Liver (tissue), 3 donors: ENCODE measurements at regions not wholly inside any gene's neighbourhood (a gene's known extent, or its start where the extent isn't known, plus 50 kb on each side); places are given as distances from the start of the nearest gene placed in this dataset.

Source experiments
- EGR1 ChIP-seq, 2 donors: IDR thresholded peaks; 2 replicates each; pipeline ENCODE4 v1.6.1; 2016 to 2018; ENCODE audit warnings: antibody characterized with exemption in 2 of 2, low read depth in 2 of 2
- HNF4G ChIP-seq: IDR thresholded peaks from 2 replicates; pipeline ENCODE4 v1.6.1; 2016; ENCODE audit warnings: antibody characterized with exemption
- RAD21 ChIP-seq, 2 donors: IDR thresholded peaks; 2 replicates each; pipeline ENCODE4 v1.6.1; 2016; ENCODE audit warnings: antibody characterized with exemption in 2 of 2, mild to moderate bottlenecking in 2 of 2
- RXRA ChIP-seq, 2 donors: IDR thresholded peaks; 2 replicates each; pipeline ENCODE4 v1.6.1; 2017 to 2018; ENCODE audit warnings: antibody characterized with exemption in 2 of 2, mild to moderate bottlenecking in 1 of 2
- SP1 ChIP-seq: IDR thresholded peaks from 2 replicates; pipeline ENCODE4 v1.6.1; 2018; ENCODE audit warnings: antibody characterized with exemption, mild to moderate bottlenecking
- YY1 ChIP-seq: IDR thresholded peaks from 2 replicates; pipeline ENCODE4 v1.6.1; 2016; ENCODE audit warnings: antibody characterized with exemption, mild to moderate bottlenecking
- TF ChIP-seq, protein P1 (sequence below): fragments of 150-350 bp; IDR thresholded peaks from 2 replicates; pipeline ENCODE4 v1.5.1; 2017; ENCODE audit warnings: improper control_type of control experiment, low read depth, low read length; ENCODE audit not compliant: missing input control
- donor health status: healthy.
- donor health status: healthy.

DNA sequence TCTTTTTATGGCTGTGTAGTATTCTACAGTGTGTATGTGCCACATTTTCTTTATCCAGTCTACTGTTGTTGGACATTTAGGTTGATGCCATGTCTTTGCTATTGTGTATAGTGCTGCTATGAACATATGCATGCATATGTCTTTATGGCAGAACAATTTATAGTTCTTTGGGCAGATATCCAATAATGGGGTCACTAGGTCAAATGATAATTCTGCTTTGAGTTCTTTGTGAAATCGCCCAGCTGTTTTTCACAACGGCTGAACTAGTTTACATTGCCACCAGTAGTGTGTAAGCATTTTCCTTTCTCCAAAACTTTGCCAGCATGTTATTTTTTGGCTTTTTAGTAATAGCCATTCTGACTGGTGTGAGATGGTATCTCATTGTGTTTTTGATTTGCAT lies 214.8 kb upstream of the TMEM229A start:
- TF ChIP-seq, protein P1, sequence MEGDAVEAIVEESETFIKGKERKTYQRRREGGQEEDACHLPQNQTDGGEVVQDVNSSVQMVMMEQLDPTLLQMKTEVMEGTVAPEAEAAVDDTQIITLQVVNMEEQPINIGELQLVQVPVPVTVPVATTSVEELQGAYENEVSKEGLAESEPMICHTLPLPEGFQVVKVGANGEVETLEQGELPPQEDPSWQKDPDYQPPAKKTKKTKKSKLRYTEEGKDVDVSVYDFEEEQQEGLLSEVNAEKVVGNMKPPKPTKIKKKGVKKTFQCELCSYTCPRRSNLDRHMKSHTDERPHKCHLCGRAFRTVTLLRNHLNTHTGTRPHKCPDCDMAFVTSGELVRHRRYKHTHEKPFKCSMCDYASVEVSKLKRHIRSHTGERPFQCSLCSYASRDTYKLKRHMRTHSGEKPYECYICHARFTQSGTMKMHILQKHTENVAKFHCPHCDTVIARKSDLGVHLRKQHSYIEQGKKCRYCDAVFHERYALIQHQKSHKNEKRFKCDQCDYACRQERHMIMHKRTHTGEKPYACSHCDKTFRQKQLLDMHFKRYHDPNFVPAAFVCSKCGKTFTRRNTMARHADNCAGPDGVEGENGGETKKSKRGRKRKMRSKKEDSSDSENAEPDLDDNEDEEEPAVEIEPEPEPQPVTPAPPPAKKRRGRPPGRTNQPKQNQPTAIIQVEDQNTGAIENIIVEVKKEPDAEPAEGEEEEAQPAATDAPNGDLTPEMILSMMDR: no peak
- TF ChIP-seq HNF4G: no peak
- no peak for TF ChIP-seq RXRA (IDR thresholded peaks at IDR 0.05)
- no peak for TF ChIP-seq EGR1 (IDR thresholded peaks at IDR 0.05; ENCODE audit: low read depth in 2 of 2)
- no peak for TF ChIP-seq RAD21 (IDR thresholded peaks at IDR 0.05)
- TF ChIP-seq SP1: no peak
- no peak for TF ChIP-seq YY1
